HG03432 (cell line): ENCODE measurements at regions not wholly inside any gene's neighbourhood (a gene's known extent, or its start where the extent isn't known, plus 50 kb on each side); places are given as distances from the start of the nearest gene placed in this dataset.

Source experiments
- ATAC-seq: cut with Tn5 transposase; IDR thresholded peaks from one replicate; pipeline ENCODE4 v1.9.1; 2021; ENCODE audit warnings: mild to moderate bottlenecking, moderate library complexity; ENCODE audit not compliant: unreplicated experiment

- no peak for ATAC-seq
These were observed 412.7 kb downstream of the CETN3 start for GRCh38 chr5:89996890-89997289.

GRCh38 chr5:89996335-89996734, 413.2 kb downstream of the CETN3 start:
- no peak for ATAC-seq

GRCh38 chr5:89994266-89994665, 415.3 kb downstream of the CETN3 start:
- ATAC-seq = no peak

- no peak for ATAC-seq
These were observed 417.4 kb downstream of the CETN3 start for GRCh38 chr5:89992201-89992600.

- ATAC-seq = no peak
These were observed 418.0 kb downstream of the CETN3 start for GRCh38 chr5:89991592-89991991.

GRCh38 chr5:89989776-89990175, 419.8 kb downstream of the CETN3 start:
- no peak for ATAC-seq

- ATAC-seq = no peak
These were observed 420.4 kb downstream of the CETN3 start for GRCh38 chr5:89988998-89989655.

- no peak for ATAC-seq
These were observed 421.3 kb downstream of the CETN3 start for GRCh38 chr5:89988129-89988810.

GRCh38 chr5:89983216-89983615, 426.3 kb downstream of the CETN3 start:
- no peak for ATAC-seq

GRCh38 chr5:89981878-89982773, 427.4 kb downstream of the CETN3 start:
- no peak for ATAC-seq

- no peak for ATAC-seq
These were observed 428.5 kb downstream of the CETN3 start for GRCh38 chr5:89981021-89981420.

- no peak for ATAC-seq
These were observed 436.0 kb downstream of the CETN3 start for GRCh38 chr5:89973516-89973915.

GRCh38 chr5:89972901-89973300, 436.7 kb downstream of the CETN3 start:
- no peak for ATAC-seq

- no peak for ATAC-seq
These were observed 440.6 kb downstream of the CETN3 start for GRCh38 chr5:89968958-89969381.

- no peak for ATAC-seq
These were observed 441.6 kb downstream of the CETN3 start for GRCh38 chr5:89967771-89968444.

GRCh38 chr5:89956838-89957237, 452.7 kb downstream of the CETN3 start:
- ATAC-seq = no peak

- no peak for ATAC-seq
These were observed 454.6 kb downstream of the CETN3 start for GRCh38 chr5:89954916-89955315.

- no peak for ATAC-seq
These were observed 457.7 kb downstream of the CETN3 start for GRCh38 chr5:89951876-89952275.

GRCh38 chr5:89950234-89950633, 459.3 kb downstream of the CETN3 start:
- no peak for ATAC-seq

GRCh38 chr5:89948977-89949376, 460.6 kb downstream of the CETN3 start:
- no peak for ATAC-seq

GRCh38 chr5:89946916-89947315, 462.6 kb downstream of the CETN3 start:
- ATAC-seq = no peak
